GM18517 (cell line): ENCODE measurements at regions not wholly inside any gene's neighbourhood (a gene's known extent, or its start where the extent isn't known, plus 50 kb on each side); places are given as distances from the start of the nearest gene placed in this dataset.
"Not testable (repeated sequence)": the region's sequence is repeated elsewhere in the genome, so short reads cannot be mapped to it uniquely, and the experiment has no call there.

Source experiments
- ATAC-seq: cut with Tn5 transposase; IDR thresholded peaks from one replicate; pipeline ENCODE4 v1.9.1; 2021; ENCODE audit warnings: mild to moderate bottlenecking, moderate library complexity; ENCODE audit not compliant: unreplicated experiment

DNA sequence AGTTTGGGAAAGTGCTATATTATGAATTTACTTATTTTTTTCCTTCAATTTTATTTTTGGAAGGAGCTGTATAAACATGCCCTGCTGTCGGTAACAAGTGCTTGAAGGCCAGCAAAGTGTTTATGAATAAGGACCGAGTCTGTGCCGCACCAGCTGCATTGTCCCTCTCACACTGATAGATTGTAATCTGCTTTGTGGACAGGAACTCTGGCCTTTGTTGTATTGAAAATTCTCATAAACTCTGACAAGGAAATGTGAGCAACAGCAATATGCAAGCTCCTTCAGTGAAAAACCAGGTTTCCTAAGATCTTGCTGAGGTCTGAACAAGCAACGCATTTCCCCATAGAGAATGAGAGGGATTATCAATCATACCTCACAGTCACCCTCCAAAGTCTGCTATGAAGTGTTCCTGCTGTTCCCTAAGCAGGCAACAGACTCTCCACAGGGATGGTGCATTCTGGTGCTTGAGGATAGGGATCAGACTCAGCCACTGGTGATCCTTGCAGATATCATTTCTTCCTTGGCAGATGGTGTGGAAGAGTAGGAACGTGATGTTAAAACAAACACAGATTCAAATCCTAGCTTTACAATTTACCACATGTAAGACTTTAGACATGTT is 109.6 kb downstream of the KCNJ2 start:
- no peak for ATAC-seq

DNA sequence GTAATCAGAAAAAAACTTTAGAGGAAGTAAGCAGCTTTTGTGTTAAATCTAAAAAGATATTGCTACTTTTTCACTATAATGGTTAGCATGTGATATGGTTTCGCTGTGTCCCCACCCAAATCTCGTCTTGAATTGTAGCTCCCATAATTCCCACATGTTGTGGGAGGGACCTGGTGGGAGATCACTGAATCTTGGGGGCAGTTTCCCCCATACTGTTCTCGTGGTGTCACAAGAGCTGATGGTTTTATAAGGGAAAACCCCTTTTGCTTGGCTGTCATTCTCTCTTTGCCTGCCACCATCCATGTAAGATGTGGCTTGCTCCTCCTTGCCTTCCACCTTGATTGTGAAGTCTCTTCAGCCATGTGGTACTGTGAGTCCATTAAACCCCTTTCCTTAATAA is 117.1 kb downstream of the KCNJ2 start:
- no peak for ATAC-seq

DNA sequence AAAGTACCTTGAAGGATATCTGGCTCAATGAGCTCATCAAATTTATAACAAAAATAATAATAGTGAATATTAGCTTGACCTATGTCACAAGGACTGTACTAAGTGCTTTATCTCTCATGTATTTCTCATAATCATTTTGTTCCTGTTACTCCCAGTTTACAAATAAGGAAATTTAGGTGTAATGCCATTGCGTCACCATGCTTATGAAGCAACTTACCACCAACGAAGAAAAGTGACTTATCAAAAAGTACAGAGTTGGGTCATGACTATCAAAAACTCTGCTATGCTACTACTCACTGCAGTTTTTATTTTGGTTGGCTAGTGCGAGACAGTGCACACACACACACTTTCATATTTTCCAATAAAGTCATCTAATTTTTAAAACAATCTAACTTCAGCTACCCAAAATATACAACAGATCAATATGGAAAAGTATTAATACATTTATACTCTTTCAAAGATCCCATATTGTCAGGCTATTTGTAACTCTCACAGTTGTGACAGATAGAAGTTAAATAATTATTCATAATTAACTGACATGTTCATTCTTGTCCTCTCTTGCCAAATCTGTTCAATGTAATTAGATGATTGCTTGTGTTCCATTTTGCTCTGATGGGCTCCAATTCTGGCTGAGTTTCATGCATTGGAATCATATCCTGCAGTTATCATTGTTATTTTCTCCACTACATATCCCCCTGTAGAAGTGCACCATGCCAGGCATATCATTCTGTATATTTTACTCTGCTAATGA is 119.4 kb downstream of the KCNJ2 start:
- no peak for ATAC-seq

DNA sequence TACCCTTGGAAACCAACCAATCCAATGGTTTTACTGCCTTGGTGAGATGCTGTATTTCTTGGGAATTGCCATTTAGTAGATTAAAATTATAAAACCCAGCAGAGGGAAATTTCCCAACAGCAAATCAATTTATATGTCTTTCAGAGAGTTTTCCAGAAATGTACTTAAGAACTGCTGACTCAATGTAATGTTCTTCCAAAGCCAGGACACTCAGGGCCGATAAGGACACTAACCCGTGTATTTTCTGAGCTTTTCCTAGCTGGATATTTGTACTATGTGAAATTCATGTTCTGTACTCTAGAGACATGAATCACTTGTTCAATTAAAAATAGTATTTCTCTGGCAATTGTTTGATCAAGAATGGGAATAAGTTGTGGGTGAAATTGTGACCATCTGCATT is 121.4 kb downstream of the KCNJ2 start:
- no peak for ATAC-seq

DNA sequence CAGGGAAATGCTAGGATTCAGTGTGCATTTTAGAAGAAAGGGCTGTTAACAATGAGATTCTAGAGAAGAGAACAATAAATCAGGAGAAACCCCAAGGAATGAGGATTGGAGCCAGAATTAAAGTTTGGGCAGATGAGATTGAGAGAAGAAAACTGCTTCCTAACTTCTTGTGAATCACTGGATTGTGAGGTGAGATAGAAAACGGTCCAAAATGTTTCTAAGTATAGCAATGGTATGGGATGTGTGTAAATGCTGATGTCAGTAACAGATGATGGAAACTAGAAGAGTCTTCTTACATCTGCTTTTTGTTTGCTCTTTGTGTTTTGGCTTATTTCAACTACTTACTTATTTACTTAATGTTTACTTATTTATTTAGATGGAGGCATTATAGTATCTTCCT is 123.0 kb downstream of the KCNJ2 start:
- ATAC-seq: no peak

DNA sequence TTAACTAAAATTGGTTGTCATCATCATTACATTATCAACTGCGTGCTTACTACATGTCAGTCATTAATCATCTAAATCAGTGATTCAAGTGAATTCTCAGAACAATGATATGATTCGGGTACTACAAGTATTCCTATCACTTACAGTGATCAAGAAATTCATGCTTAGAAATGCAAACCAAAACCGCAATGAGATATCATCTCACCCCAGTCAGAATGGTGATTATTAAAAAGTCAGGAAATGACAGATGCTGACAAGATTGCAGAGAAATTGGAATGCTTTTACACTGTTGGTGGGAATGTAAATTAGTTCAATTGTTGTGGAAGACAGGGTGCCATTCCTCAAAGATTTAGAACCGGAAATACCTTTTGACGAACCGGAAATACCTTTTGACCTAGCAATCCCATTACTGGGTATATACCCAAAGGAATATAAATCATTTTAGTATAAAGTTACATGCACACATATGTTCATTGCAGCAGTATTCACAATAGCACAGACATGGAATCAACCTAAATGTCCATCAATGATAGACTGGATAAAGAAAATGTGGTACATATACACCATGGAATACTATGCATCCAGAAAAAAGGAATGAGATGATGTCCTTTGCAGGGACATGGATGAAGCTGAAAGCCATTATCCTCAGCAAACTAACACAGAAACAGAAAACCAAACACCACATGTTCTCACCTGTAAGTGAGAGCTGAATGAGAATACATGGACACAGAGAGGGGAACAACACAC is 124.4 kb downstream of the KCNJ2 start:
- ATAC-seq: not testable (repeated sequence)

DNA sequence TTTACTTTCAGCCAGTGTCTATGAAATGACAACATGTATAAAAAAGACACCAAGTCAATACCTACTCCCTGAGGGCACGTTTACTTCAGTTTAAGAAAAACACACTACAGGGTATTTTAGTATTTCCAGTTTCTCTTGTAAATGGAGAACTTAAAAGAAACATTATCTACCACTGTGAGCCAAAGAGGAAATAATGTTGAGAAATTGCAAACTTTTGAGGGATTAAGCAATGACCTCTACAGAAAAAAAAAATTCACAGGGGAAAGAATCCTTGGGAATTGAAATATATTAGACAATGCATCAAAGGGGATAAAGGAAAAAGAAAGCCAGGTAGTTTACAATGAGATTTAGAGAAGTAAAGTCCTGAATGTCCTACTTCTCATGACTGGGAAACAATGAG is 126.0 kb downstream of the KCNJ2 start:
- no peak for ATAC-seq

DNA sequence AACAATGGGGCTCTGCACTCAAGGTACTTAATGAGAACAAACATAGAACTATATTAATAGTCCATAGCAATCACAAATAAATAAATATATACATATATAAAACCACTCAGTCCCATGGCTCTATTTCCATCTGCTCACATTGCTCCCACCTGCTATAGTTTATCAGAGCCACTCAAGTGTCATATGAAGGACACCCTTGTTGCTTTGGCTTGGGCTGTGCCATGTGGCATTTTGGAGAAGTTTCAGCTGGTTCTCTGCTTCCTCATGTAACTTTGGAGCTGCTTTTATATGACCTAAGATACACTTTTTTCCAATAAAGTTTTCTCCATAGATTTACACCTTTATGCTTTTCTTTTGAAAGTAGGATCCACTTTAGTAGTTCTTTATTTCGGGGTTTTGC is 126.4 kb downstream of the KCNJ2 start:
- no peak for ATAC-seq

DNA sequence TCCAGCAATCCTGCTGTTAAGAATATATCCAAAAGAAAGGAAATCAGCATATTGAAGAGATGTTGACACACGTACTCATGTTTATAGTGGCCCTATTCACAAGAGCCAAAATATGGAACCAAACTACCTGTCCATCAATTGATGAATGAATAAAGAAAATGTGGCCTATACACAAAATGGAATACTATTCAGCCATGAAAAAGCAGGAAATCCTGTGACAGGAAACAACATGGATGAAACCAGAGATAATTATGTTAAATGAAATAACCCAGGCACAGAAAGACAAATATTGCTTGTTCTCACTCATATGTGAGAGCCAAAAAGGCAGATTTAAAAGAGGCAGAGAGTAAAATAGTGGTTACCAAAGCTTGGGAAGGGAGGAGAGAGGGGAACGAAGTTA is 127.1 kb downstream of the KCNJ2 start:
- no peak for ATAC-seq

DNA sequence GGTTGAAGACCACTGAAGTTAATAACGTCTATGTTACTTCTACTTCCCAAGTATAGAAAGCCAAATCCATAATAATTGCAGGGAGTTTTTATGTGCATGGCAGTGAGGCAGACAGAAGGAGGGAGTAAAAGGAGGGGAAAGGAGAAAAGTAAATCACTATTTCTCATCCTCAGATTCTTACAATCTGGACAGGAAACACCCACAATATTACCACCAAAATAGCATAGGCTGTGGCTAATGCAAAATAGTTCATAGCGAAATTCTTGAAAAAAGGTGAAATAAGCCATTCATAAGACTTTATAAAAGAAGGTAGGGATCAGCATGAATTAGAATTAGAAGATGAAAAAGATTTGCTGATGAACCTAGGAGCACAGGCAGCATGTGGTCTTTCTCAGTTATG is 128.1 kb downstream of the KCNJ2 start:
- no peak for ATAC-seq

DNA sequence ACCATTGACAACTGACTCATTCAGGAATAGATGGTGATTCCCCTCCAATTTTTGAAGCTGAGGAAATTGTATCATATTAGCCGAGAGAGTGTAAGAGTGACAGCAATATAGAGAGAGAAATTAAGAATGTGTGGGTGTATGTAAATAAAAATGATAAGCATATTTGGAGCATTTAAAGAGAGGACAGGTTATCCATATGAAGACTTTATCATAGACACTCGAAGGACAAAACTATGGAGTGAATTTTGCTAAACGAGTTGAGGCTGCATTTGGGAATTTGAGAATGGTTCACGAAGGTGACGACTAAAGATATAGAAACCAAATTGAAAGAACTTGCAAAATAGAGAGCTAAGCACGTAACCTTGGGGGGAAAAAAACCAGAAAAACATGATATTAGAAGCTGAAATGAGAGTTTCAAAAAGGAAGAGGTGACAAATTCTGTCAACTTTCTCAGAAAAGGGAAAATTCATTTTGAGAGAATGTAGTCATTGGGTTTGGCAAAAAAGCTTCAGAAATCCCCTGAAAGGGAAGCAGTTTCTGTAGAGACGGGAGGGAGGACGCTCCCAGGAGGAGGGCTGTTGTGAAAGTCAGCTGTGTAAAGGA is 129.7 kb downstream of the KCNJ2 start:
- no peak for ATAC-seq

DNA sequence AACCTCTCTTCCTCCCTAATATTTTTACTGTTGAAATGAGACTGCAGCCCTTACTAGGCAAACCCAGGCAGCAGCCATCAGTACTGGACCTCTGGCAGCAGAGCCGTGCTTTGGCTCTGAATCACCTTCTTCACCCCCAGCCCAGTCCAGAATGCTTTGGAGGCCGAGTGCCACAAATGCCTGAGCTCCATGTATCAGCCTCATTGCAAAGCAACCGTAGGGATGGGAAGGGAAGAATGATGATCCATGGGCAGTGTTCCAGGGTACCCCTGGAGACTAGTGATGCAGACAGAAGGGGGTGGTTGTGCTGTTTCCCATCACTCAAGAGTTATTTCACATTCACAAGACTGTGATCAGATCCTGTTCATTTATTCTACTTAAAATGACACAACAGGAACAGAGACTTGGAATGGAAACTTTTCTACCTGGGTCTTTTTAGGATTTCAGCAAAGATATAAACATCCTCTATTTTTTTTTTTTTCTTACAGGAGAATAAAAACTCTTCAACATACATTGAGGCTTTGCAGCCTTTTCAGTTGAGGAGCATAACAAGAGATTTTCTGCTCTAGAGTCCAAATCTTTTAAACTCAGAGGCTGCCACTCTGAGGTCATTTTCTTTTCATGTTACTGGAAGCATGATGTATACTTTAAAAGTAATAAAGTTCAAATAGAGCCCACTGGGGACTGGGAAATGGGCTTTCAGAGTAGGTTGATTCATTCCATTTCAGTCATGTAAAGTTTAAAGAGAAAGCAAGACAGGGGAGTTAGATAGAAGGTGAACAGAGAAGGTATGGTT is 138.3 kb downstream of the KCNJ2 start:
- ATAC-seq: no peak

DNA sequence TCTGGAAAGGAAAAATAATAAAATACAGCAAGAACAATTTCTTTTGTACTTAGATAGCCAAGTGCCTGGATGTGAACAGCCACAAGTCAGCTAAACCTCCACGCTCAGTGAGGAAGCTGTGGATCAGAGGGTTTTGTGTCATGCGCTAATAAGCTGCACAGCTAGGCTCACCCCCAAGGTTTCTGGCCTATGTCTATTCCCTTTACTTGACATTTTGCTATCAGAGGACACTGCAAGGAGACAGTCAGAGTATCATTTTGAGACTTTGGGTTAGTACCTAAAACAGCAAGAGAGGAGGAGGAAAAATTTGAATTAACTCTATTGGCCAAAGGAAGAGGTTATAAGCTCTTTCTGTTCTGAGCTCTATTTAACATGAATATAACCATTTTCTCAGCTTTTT is 139.3 kb downstream of the KCNJ2 start:
- ATAC-seq: no peak

DNA sequence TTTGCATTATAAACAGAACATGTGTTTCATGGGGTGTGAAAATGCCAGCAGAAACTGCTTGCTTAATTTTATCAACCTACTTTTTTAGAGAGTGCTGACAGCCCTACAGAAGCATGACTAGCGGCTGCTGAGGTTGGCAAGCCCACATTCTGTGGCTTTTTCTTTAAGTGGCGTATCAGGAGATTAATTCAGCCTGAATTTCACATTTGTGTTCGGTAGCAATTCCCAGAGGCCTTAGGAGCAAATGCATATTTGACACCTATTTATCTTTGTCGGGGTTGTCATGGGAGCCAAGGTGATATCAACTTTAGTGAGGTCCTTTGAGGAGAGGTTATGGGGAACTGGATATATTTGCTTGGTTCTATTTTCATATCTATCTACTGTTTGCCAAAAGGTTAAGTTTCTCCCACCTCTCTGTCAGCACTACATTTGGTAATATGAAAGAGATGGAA is 140.9 kb downstream of the KCNJ2 start:
- ATAC-seq: no peak

DNA sequence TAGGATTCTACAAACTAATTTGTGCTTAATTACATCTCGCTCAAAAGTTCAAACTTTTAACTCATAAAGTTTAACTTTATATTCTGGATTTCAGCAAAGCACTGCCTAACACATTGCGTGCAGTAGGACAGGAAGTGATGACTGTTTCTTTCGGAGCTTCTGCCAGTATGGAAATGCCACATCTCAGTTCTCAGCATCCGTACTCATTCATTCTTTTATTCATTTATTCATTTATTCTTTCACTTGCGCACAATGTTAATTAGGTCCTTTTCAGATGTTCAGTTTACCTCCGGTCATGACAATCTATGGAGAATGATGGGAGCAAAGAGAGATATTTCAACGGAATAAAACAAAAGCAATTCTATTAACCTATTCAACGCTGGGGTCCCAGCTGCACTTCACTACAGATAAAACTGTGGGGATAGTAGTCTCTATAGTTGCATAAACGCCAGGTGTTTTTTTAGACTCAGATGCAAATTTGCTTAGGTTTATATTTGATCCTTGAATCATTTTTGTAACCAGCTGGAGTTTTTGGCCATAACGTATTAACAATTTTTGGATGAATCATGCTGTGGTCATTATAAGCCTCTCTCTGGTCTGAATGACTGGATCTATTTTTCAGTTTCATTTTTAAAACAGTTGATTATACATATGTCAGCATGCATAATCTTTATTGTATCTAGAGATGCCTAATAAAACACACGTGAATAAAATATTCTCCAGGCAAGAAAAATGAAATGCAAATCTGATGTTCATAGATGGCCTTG is 143.9 kb downstream of the KCNJ2 start:
- no peak for ATAC-seq

DNA sequence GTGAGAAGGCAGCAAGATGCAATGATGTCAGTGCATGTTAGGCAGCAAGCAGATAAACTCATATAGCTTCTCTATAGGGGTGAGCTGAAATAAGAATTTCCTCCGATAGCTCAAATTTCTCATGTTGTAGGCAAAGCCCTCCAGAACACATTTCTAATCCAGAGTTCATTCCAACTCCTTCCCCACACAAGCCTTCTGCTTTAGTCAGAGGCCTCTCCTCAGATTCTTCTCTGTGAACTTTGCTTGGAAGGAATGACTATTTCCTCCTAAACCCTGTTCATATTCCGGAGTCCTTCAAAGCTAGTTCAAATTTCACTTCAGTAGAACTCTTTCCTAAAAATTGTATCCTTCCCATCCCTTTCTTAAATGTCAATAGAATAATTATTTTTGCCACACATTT is 144.8 kb downstream of the KCNJ2 start:
- ATAC-seq: no peak

DNA sequence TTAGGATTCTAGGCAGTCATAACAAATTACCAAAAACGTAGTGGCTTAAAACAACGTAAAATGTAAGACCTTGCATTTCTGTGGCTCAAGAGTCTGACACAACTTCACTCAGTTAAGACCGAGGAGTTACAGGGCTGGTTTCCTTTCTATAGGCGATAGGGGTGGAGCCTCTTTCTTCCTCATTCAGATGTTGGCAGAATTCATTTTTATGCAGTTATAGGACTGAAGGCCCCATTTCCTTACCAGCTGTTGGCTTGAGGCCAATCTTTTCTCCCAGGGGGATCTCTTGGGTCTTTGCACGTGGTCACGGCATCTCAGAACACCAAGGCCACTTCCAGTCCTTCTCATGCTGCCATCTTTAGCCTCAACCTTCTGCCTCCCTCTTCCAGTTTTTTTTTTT is 145.2 kb downstream of the KCNJ2 start:
- no peak for ATAC-seq

DNA sequence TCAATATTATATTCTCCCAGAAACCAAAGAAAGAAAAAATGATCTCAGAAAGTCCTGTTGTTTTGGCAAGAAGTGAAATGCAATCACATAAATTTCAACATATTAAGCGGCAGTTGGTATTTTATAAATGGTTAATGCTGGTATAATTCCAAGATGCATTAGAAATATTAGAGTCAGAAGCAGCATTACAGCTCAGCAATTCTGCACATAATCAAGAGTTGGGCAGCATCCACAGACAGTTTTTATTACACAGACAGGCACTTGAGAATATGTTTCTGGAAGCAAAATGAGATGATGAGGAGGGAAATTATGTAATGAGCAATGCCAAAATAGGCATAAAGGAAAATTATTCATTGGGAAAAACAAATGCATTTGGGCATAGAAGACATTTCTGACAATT is 148.1 kb downstream of the KCNJ2 start:
- no peak for ATAC-seq

DNA sequence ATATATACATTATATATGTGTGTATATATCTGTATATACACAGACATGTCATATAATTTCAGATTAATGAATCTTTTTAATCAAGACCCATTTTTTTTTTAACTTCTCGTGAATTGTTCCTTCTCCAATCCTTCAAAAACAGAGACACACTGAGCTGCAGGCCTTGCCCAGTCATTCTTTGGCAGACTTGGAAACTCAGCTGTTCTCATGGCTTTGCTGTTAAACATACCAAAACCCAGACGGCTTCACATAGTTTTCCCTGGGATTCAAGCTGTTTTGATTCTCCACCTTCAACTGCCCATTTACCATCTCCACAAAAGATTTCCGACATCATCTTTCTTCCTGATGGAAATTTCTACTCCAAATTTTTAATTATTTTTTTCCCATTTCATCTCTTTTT is 148.7 kb downstream of the KCNJ2 start:
- no peak for ATAC-seq

DNA sequence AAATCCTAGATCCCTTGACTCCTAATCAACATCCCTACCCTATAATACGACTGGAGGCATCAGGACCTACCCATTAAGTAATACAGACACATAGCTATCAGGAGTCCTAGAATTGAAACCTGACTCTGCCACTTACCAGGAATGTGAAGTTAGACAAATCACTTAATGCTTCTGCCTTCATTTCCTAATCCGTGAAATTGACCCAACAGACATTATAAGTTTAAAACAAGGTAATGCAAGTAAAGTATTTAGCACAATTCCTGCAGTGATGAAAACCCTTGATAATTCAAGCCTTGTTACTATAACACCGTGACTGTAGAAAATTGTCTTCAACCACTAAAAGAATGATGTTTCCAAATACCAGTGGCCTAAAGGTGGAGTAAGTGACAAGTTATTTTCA is 150.2 kb downstream of the KCNJ2 start:
- no peak for ATAC-seq
